Naive B cell (primary cell): ENCODE measurements at regions not wholly inside any gene's neighbourhood (a gene's known extent, or its start where the extent isn't known, plus 50 kb on each side); places are given as distances from the start of the nearest gene placed in this dataset.
A peak's percentile ranks its signal among the peaks of the same experiment; 100 is the strongest.

ENCODE experiments used
- ATAC-seq, 2 donors: fragments of 150-1000 bp; cut with Tn5 transposase; 2 replicates each; pipeline ENCODE4 v1.10.0; 2021; ENCODE audit warnings: low read depth in 2 of 2, mild to moderate bottlenecking in 2 of 2, moderate library complexity in 2 of 2
- DNase-seq: peaks from one replicate; pipeline ENCODE4 v3.0.0; 2022
- H3K27ac Mint-ChIP-seq, 6 donors: one replicate each; pipeline ENCODE4 v1.8.0; 2020 to 2022; ENCODE audit warnings: mild to moderate bottlenecking in 6 of 6, mixed read lengths in 6 of 6, moderate library complexity in 5 of 6, inconsistent platforms in 2 of 6
- H3K27me3 Mint-ChIP-seq, 3 donors: one replicate each; pipeline ENCODE4 v1.8.0; 2021 to 2022; ENCODE audit warnings: mixed read lengths in 3 of 3, mild to moderate bottlenecking in 1 of 3
- H3K36me3 Mint-ChIP-seq, 2 donors: one replicate each; pipeline ENCODE4 v1.8.0; 2020 to 2022; ENCODE audit warnings: mixed read lengths in 2 of 2, inconsistent platforms in 1 of 2, mild to moderate bottlenecking in 1 of 2
- H3K4me1 Mint-ChIP-seq, 3 donors: one replicate each; pipeline ENCODE4 v1.8.0; 2020 to 2022; ENCODE audit warnings: mixed read lengths in 3 of 3, inconsistent platforms in 1 of 3, mild to moderate bottlenecking in 1 of 3, moderate library complexity in 1 of 3
- H3K4me3 Mint-ChIP-seq, 8 donors: one replicate each; pipeline ENCODE4 v1.8.0; 2020 to 2022; ENCODE audit warnings: mild to moderate bottlenecking in 8 of 8, mixed read lengths in 8 of 8, moderate library complexity in 8 of 8, inconsistent platforms in 2 of 8
- H3K9me3 Mint-ChIP-seq, 7 donors: one replicate each; pipeline ENCODE4 v1.8.0; 2020 to 2022; ENCODE audit warnings: mixed read lengths in 7 of 7, mild to moderate bottlenecking in 5 of 7, inconsistent platforms in 2 of 7, moderate library complexity in 1 of 7

- Mint-ChIP-seq H3K4me3 (no peak overlapping the region), H3K36me3 (no peaks in the 10 kb centered on the region), H3K9me3 (peaks cover 0 to 7% (median 0%) of the 10 kb centered on the region in 7 donors), H3K27me3 (no peaks in the 10 kb centered on the region), H3K27ac (no peak overlapping the region), H3K4me1 (no peaks in the 10 kb centered on the region)
- DNase-seq: no peak
- ATAC-seq: no peak
Observed at GRCh38 chrY:17122166-17122565, 757.9 kb downstream of the CDY2B start.

- H3K9me3 Mint-ChIP-seq: peaks cover 0 to 2% (median 0%) of the 10 kb centered on the region in 7 donors
- no peaks in the 10 kb centered on the region for H3K27me3 Mint-ChIP-seq
- H3K36me3 Mint-ChIP-seq: no peaks in the 10 kb centered on the region
- H3K4me1 Mint-ChIP-seq: no peaks in the 10 kb centered on the region
- no peak for DNase-seq
- ATAC-seq: peak in 1 of 2 donors; percentile 36
- H3K4me3 Mint-ChIP-seq: no peak overlapping the region
- H3K27ac Mint-ChIP-seq: no peak overlapping the region
Observed at GRCh38 chrY:17085303-17085702, 794.7 kb downstream of the CDY2B start.

GRCh38 chrY:17079887-17080286, 800.1 kb downstream of the CDY2B start:
- no peak overlapping the region for H3K27ac Mint-ChIP-seq
- H3K27me3 Mint-ChIP-seq: no peaks in the 10 kb centered on the region
- H3K36me3 Mint-ChIP-seq: no peaks in the 10 kb centered on the region
- DNase-seq (no peak), ATAC-seq (peak in 1 of 2 donors; percentile 53)
- no peak overlapping the region for H3K4me3 Mint-ChIP-seq
- H3K9me3 Mint-ChIP-seq: peaks cover 0 to 30% (median 0%) of the 10 kb centered on the region in 7 donors
- peaks cover 0 to 26% (median 0%) of the 10 kb centered on the region in 3 donors for H3K4me1 Mint-ChIP-seq

- H3K4me3 Mint-ChIP-seq: no peak overlapping the region
- no peaks in the 10 kb centered on the region for H3K36me3 Mint-ChIP-seq
- no peak overlapping the region for H3K27ac Mint-ChIP-seq
- no peaks in the 10 kb centered on the region for H3K27me3 Mint-ChIP-seq
- H3K4me1 Mint-ChIP-seq: no peaks in the 10 kb centered on the region
- DNase-seq: no peak
- ATAC-seq: no peak
- H3K9me3 Mint-ChIP-seq: peaks cover 0 to 11% (median 0%) of the 10 kb centered on the region in 7 donors
Observed at GRCh38 chrY:17067307-17067706, 812.7 kb downstream of the CDY2B start.

- no peak for DNase-seq
- no peaks in the 10 kb centered on the region for H3K4me1 Mint-ChIP-seq
- peak overlapping the region in 1 of 6 donors; percentile 71 for H3K27ac Mint-ChIP-seq
- peaks cover 0 to 2% (median 0%) of the 10 kb centered on the region in 7 donors for H3K9me3 Mint-ChIP-seq
- H3K4me3 Mint-ChIP-seq: no peak overlapping the region
- no peaks in the 10 kb centered on the region for H3K27me3 Mint-ChIP-seq
- no peak for ATAC-seq
- no peaks in the 10 kb centered on the region for H3K36me3 Mint-ChIP-seq
Observed at GRCh38 chrY:17053041-17053440, 827.0 kb downstream of the CDY2B start.

- Mint-ChIP-seq H3K36me3 (no peaks in the 10 kb centered on the region), H3K9me3 (no peaks in the 10 kb centered on the region), H3K27ac (no peak overlapping the region), H3K4me3 (no peak overlapping the region), H3K4me1 (no peaks in the 10 kb centered on the region), H3K27me3 (no peaks in the 10 kb centered on the region)
- DNase-seq (no peak), ATAC-seq (no peak)
Observed at GRCh38 chrY:17050374-17050773, 829.6 kb downstream of the CDY2B start.

GRCh38 chrY:17045124-17045523, 834.9 kb downstream of the CDY2B start:
- H3K4me3 Mint-ChIP-seq: no peak overlapping the region
- no peaks in the 10 kb centered on the region for H3K36me3 Mint-ChIP-seq
- H3K9me3 Mint-ChIP-seq: peaks cover 0 to 5% (median 0%) of the 10 kb centered on the region in 7 donors
- no peak overlapping the region for H3K27ac Mint-ChIP-seq
- H3K27me3 Mint-ChIP-seq: no peaks in the 10 kb centered on the region
- no peak for ATAC-seq
- DNase-seq: no peak
- H3K4me1 Mint-ChIP-seq: no peaks in the 10 kb centered on the region

- Mint-ChIP-seq H3K4me1 (no peaks in the 10 kb centered on the region), H3K36me3 (no peaks in the 10 kb centered on the region), H3K9me3 (peaks cover 0 to 5% (median 0%) of the 10 kb centered on the region in 7 donors), H3K27ac (no peak overlapping the region), H3K27me3 (no peaks in the 10 kb centered on the region), H3K4me3 (no peak overlapping the region)
- ATAC-seq: peak in 1 of 2 donors; percentile 37
- DNase-seq: no peak
Observed at GRCh38 chrY:17044723-17045122, 835.3 kb downstream of the CDY2B start.

GRCh38 chrY:17044272-17044671, 835.7 kb downstream of the CDY2B start:
- Mint-ChIP-seq H3K4me1 (no peaks in the 10 kb centered on the region), H3K9me3 (peaks cover 0 to 5% (median 0%) of the 10 kb centered on the region in 7 donors), H3K27ac (no peak overlapping the region), H3K27me3 (no peaks in the 10 kb centered on the region), H3K36me3 (no peaks in the 10 kb centered on the region), H3K4me3 (no peak overlapping the region)
- ATAC-seq (no peak), DNase-seq (no peak)

- Mint-ChIP-seq H3K4me3 (no peak overlapping the region), H3K4me1 (no peaks in the 10 kb centered on the region), H3K27me3 (no peaks in the 10 kb centered on the region), H3K9me3 (peaks cover 0 to 5% (median 0%) of the 10 kb centered on the region in 7 donors), H3K36me3 (no peaks in the 10 kb centered on the region), H3K27ac (no peak overlapping the region)
- DNase-seq (no peak), ATAC-seq (no peak)
Observed at GRCh38 chrY:17038439-17038838, 841.6 kb downstream of the CDY2B start.

- Mint-ChIP-seq H3K4me1 (no peaks in the 10 kb centered on the region), H3K4me3 (no peak overlapping the region), H3K9me3 (peaks cover 0 to 3% (median 0%) of the 10 kb centered on the region in 7 donors), H3K36me3 (no peaks in the 10 kb centered on the region), H3K27me3 (no peaks in the 10 kb centered on the region), H3K27ac (no peak overlapping the region)
- ATAC-seq (no peak), DNase-seq (no peak)
Observed at GRCh38 chrY:17018126-17018525, 861.9 kb downstream of the CDY2B start.

- Mint-ChIP-seq H3K9me3 (peaks cover 0 to 2% (median 0%) of the 10 kb centered on the region in 7 donors), H3K27me3 (no peaks in the 10 kb centered on the region), H3K36me3 (no peaks in the 10 kb centered on the region), H3K27ac (no peak overlapping the region), H3K4me3 (no peak overlapping the region), H3K4me1 (no peaks in the 10 kb centered on the region)
- no peak for DNase-seq
- ATAC-seq: no peak
Observed at GRCh38 chrY:16993551-16993950, 886.5 kb downstream of the CDY2B start.

GRCh38 chrY:16981776-16982175, 898.2 kb downstream of the CDY2B start:
- no peaks in the 10 kb centered on the region for H3K4me1 Mint-ChIP-seq
- H3K9me3 Mint-ChIP-seq: peaks cover 0 to 4% (median 0%) of the 10 kb centered on the region in 7 donors
- H3K27me3 Mint-ChIP-seq: no peaks in the 10 kb centered on the region
- H3K4me3 Mint-ChIP-seq: no peak overlapping the region
- H3K36me3 Mint-ChIP-seq: no peaks in the 10 kb centered on the region
- DNase-seq: no peak
- no peak for ATAC-seq
- H3K27ac Mint-ChIP-seq: no peak overlapping the region

GRCh38 chrY:16959071-16959470, 920.9 kb downstream of the CDY2B start:
- DNase-seq (no peak), ATAC-seq (no peak)
- no peaks in the 10 kb centered on the region for H3K4me1 Mint-ChIP-seq
- H3K27ac Mint-ChIP-seq: no peak overlapping the region
- no peaks in the 10 kb centered on the region for H3K27me3 Mint-ChIP-seq
- H3K4me3 Mint-ChIP-seq: no peak overlapping the region
- H3K9me3 Mint-ChIP-seq: peaks cover 0 to 11% (median 0%) of the 10 kb centered on the region in 7 donors
- no peaks in the 10 kb centered on the region for H3K36me3 Mint-ChIP-seq

GRCh38 chrY:16947221-16947620, 932.8 kb downstream of the CDY2B start:
- Mint-ChIP-seq H3K27me3 (no peaks in the 10 kb centered on the region), H3K4me1 (no peaks in the 10 kb centered on the region), H3K9me3 (peaks cover 0 to 2% (median 0%) of the 10 kb centered on the region in 7 donors), H3K4me3 (no peak overlapping the region), H3K27ac (no peak overlapping the region), H3K36me3 (no peaks in the 10 kb centered on the region)
- DNase-seq (no peak), ATAC-seq (no peak)
